ENCODE measurements at regions not wholly inside any gene's neighbourhood (a gene's known extent, or its start where the extent isn't known, plus 50 kb on each side); places are given as distances from the start of the nearest gene placed in this dataset.

GRCh38 chr14:87830443-87831096, 162.4 kb downstream of the GALC start:
- Histone ChIP-seq H3K4me3 (ENCODE audit: low read length in 2 of 2) (no peak overlapping the region), H3K9me3 (ENCODE audit: control insufficient read depth in 2 of 2, insufficient read depth in 1 of 2, low read length in 1 of 2) (no peaks in the 10 kb centered on the region), H3K27ac (ENCODE audit: low read depth in 1 of 2, low read length in 1 of 2) (no peak overlapping the region), H3K4me1 (ENCODE audit: control insufficient read depth in 2 of 2, insufficient read depth in 2 of 2, low read length in 2 of 2) (no peaks in the 10 kb centered on the region), H3K36me3 (ENCODE audit: control insufficient read depth in 2 of 2, insufficient read depth in 2 of 2, low read length in 1 of 2) (no peaks in the 10 kb centered on the region), H3K27me3 (ENCODE audit: control insufficient read depth in 2 of 2, insufficient read depth in 1 of 2, low read length in 1 of 2) (no peaks in the 10 kb centered on the region)
- DNase-seq (ENCODE audit: low read depth in 6 of 9, low spot score in 9 of 9): no peak
- 83% methylated on average over 2 of the region's 2 CpGs for WGBS

- H3K27ac ChIP-seq (ENCODE audit: low read depth in 1 of 2, low read length in 1 of 2): no peak overlapping the region
- no peaks in the 10 kb centered on the region for H3K9me3 ChIP-seq (ENCODE audit: control insufficient read depth in 2 of 2, insufficient read depth in 1 of 2, low read length in 1 of 2)
- no peak for DNase-seq (ENCODE audit: low read depth in 6 of 9, low spot score in 9 of 9)
- H3K4me3 ChIP-seq (ENCODE audit: low read length in 2 of 2): no peak overlapping the region
- H3K36me3 ChIP-seq (ENCODE audit: control insufficient read depth in 2 of 2, insufficient read depth in 2 of 2, low read length in 1 of 2): no peaks in the 10 kb centered on the region
- no peaks in the 10 kb centered on the region for H3K4me1 ChIP-seq (ENCODE audit: control insufficient read depth in 2 of 2, insufficient read depth in 2 of 2, low read length in 2 of 2)
- H3K27me3 ChIP-seq (ENCODE audit: control insufficient read depth in 2 of 2, insufficient read depth in 1 of 2, low read length in 1 of 2): no peaks in the 10 kb centered on the region
Measured at GRCh38 chr14:87829543-87829942, 163.4 kb downstream of the GALC start.

GRCh38 chr14:87824266-87824665, 168.7 kb downstream of the GALC start:
- Histone ChIP-seq H3K27ac (ENCODE audit: low read depth in 1 of 2, low read length in 1 of 2) (no peak overlapping the region), H3K9me3 (ENCODE audit: control insufficient read depth in 2 of 2, insufficient read depth in 1 of 2, low read length in 1 of 2) (no peaks in the 10 kb centered on the region), H3K4me3 (ENCODE audit: low read length in 2 of 2) (no peak overlapping the region), H3K4me1 (ENCODE audit: control insufficient read depth in 2 of 2, insufficient read depth in 2 of 2, low read length in 2 of 2) (no peaks in the 10 kb centered on the region), H3K27me3 (ENCODE audit: control insufficient read depth in 2 of 2, insufficient read depth in 1 of 2, low read length in 1 of 2) (no peaks in the 10 kb centered on the region), H3K36me3 (ENCODE audit: control insufficient read depth in 2 of 2, insufficient read depth in 2 of 2, low read length in 1 of 2) (no peaks in the 10 kb centered on the region)
- DNase-seq (ENCODE audit: low read depth in 6 of 9, low spot score in 9 of 9): no peak

GRCh38 chr14:87816416-87816815, 176.6 kb downstream of the GALC start:
- Histone ChIP-seq H3K27me3 (ENCODE audit: control insufficient read depth in 2 of 2, insufficient read depth in 1 of 2, low read length in 1 of 2) (no peaks in the 10 kb centered on the region), H3K9me3 (ENCODE audit: control insufficient read depth in 2 of 2, insufficient read depth in 1 of 2, low read length in 1 of 2) (no peaks in the 10 kb centered on the region), H3K36me3 (ENCODE audit: control insufficient read depth in 2 of 2, insufficient read depth in 2 of 2, low read length in 1 of 2) (no peaks in the 10 kb centered on the region), H3K4me3 (ENCODE audit: low read length in 2 of 2) (no peak overlapping the region), H3K4me1 (ENCODE audit: control insufficient read depth in 2 of 2, insufficient read depth in 2 of 2, low read length in 2 of 2) (no peaks in the 10 kb centered on the region), H3K27ac (ENCODE audit: low read depth in 1 of 2, low read length in 1 of 2) (no peak overlapping the region)
- DNase-seq (ENCODE audit: low read depth in 6 of 9, low spot score in 9 of 9): no peak
- WGBS: 78% methylated on average over 3 of the region's 3 CpGs

GRCh38 chr14:87815121-87815520, 177.9 kb downstream of the GALC start:
- no peak overlapping the region for H3K27ac ChIP-seq (ENCODE audit: low read depth in 1 of 2, low read length in 1 of 2)
- no peaks in the 10 kb centered on the region for H3K27me3 ChIP-seq (ENCODE audit: control insufficient read depth in 2 of 2, insufficient read depth in 1 of 2, low read length in 1 of 2)
- no peaks in the 10 kb centered on the region for H3K36me3 ChIP-seq (ENCODE audit: control insufficient read depth in 2 of 2, insufficient read depth in 2 of 2, low read length in 1 of 2)
- WGBS: 86% methylated on average over 9 of the region's 9 CpGs
- no peak for DNase-seq (ENCODE audit: low read depth in 6 of 9, low spot score in 9 of 9)
- no peaks in the 10 kb centered on the region for H3K9me3 ChIP-seq (ENCODE audit: control insufficient read depth in 2 of 2, insufficient read depth in 1 of 2, low read length in 1 of 2)
- no peaks in the 10 kb centered on the region for H3K4me1 ChIP-seq (ENCODE audit: control insufficient read depth in 2 of 2, insufficient read depth in 2 of 2, low read length in 2 of 2)
- H3K4me3 ChIP-seq (ENCODE audit: low read length in 2 of 2): no peak overlapping the region

GRCh38 chr14:87813686-87814085, 179.3 kb downstream of the GALC start:
- Histone ChIP-seq H3K36me3 (ENCODE audit: control insufficient read depth in 2 of 2, insufficient read depth in 2 of 2, low read length in 1 of 2) (no peaks in the 10 kb centered on the region), H3K27ac (ENCODE audit: low read depth in 1 of 2, low read length in 1 of 2) (no peak overlapping the region), H3K4me3 (ENCODE audit: low read length in 2 of 2) (no peak overlapping the region), H3K9me3 (ENCODE audit: control insufficient read depth in 2 of 2, insufficient read depth in 1 of 2, low read length in 1 of 2) (no peaks in the 10 kb centered on the region), H3K27me3 (ENCODE audit: control insufficient read depth in 2 of 2, insufficient read depth in 1 of 2, low read length in 1 of 2) (no peaks in the 10 kb centered on the region), H3K4me1 (ENCODE audit: control insufficient read depth in 2 of 2, insufficient read depth in 2 of 2, low read length in 2 of 2) (no peaks in the 10 kb centered on the region)
- 80% methylated on average over 4 of the region's 4 CpGs for WGBS
- DNase-seq (ENCODE audit: low read depth in 6 of 9, low spot score in 9 of 9): no peak

GRCh38 chr14:87813211-87813610, 179.8 kb downstream of the GALC start:
- no peak for DNase-seq (ENCODE audit: low read depth in 6 of 9, low spot score in 9 of 9)
- Histone ChIP-seq H3K9me3 (ENCODE audit: control insufficient read depth in 2 of 2, insufficient read depth in 1 of 2, low read length in 1 of 2) (no peaks in the 10 kb centered on the region), H3K36me3 (ENCODE audit: control insufficient read depth in 2 of 2, insufficient read depth in 2 of 2, low read length in 1 of 2) (no peaks in the 10 kb centered on the region), H3K4me1 (ENCODE audit: control insufficient read depth in 2 of 2, insufficient read depth in 2 of 2, low read length in 2 of 2) (no peaks in the 10 kb centered on the region), H3K27ac (ENCODE audit: low read depth in 1 of 2, low read length in 1 of 2) (no peak overlapping the region), H3K27me3 (ENCODE audit: control insufficient read depth in 2 of 2, insufficient read depth in 1 of 2, low read length in 1 of 2) (no peaks in the 10 kb centered on the region), H3K4me3 (ENCODE audit: low read length in 2 of 2) (no peak overlapping the region)
- WGBS: 83% methylated on average over 1 of the region's 1 CpG

- Histone ChIP-seq H3K27ac (ENCODE audit: low read depth in 1 of 2, low read length in 1 of 2) (no peak overlapping the region), H3K4me3 (ENCODE audit: low read length in 2 of 2) (no peak overlapping the region), H3K27me3 (ENCODE audit: control insufficient read depth in 2 of 2, insufficient read depth in 1 of 2, low read length in 1 of 2) (no peaks in the 10 kb centered on the region), H3K9me3 (ENCODE audit: control insufficient read depth in 2 of 2, insufficient read depth in 1 of 2, low read length in 1 of 2) (no peaks in the 10 kb centered on the region), H3K4me1 (ENCODE audit: control insufficient read depth in 2 of 2, insufficient read depth in 2 of 2, low read length in 2 of 2) (no peaks in the 10 kb centered on the region), H3K36me3 (ENCODE audit: control insufficient read depth in 2 of 2, insufficient read depth in 2 of 2, low read length in 1 of 2) (no peaks in the 10 kb centered on the region)
- WGBS: 98% methylated on average over 1 of the region's 1 CpG
- no peak for DNase-seq (ENCODE audit: low read depth in 6 of 9, low spot score in 9 of 9)
Measured at GRCh38 chr14:87811246-87811645, 181.7 kb downstream of the GALC start.

- no peak overlapping the region for H3K27ac ChIP-seq (ENCODE audit: low read depth in 1 of 2, low read length in 1 of 2)
- no peaks in the 10 kb centered on the region for H3K36me3 ChIP-seq (ENCODE audit: control insufficient read depth in 2 of 2, insufficient read depth in 2 of 2, low read length in 1 of 2)
- H3K4me3 ChIP-seq (ENCODE audit: low read length in 2 of 2): no peak overlapping the region
- no peaks in the 10 kb centered on the region for H3K4me1 ChIP-seq (ENCODE audit: control insufficient read depth in 2 of 2, insufficient read depth in 2 of 2, low read length in 2 of 2)
- 94% methylated on average over 6 of the region's 6 CpGs for WGBS
- no peaks in the 10 kb centered on the region for H3K9me3 ChIP-seq (ENCODE audit: control insufficient read depth in 2 of 2, insufficient read depth in 1 of 2, low read length in 1 of 2)
- DNase-seq (ENCODE audit: low read depth in 6 of 9, low spot score in 9 of 9): no peak
- no peaks in the 10 kb centered on the region for H3K27me3 ChIP-seq (ENCODE audit: control insufficient read depth in 2 of 2, insufficient read depth in 1 of 2, low read length in 1 of 2)
Measured at GRCh38 chr14:87810711-87811110, 182.3 kb downstream of the GALC start.

GRCh38 chr14:87809261-87809660, 183.7 kb downstream of the GALC start:
- WGBS: 74% methylated on average over 5 of the region's 5 CpGs

More at GRCh38 chr14:87809261-87809660, 183.7 kb downstream of the GALC start:
- no peaks in the 10 kb centered on the region for H3K36me3 ChIP-seq (ENCODE audit: control insufficient read depth in 2 of 2, insufficient read depth in 2 of 2, low read length in 1 of 2)
- H3K9me3 ChIP-seq (ENCODE audit: control insufficient read depth in 2 of 2, insufficient read depth in 1 of 2, low read length in 1 of 2): no peaks in the 10 kb centered on the region
- no peak overlapping the region for H3K4me3 ChIP-seq (ENCODE audit: low read length in 2 of 2)
- no peaks in the 10 kb centered on the region for H3K27me3 ChIP-seq (ENCODE audit: control insufficient read depth in 2 of 2, insufficient read depth in 1 of 2, low read length in 1 of 2)
- no peak for DNase-seq (ENCODE audit: low read depth in 6 of 9, low spot score in 9 of 9)
- H3K4me1 ChIP-seq (ENCODE audit: control insufficient read depth in 2 of 2, insufficient read depth in 2 of 2, low read length in 2 of 2): no peaks in the 10 kb centered on the region
- no peak overlapping the region for H3K27ac ChIP-seq (ENCODE audit: low read depth in 1 of 2, low read length in 1 of 2)

Data from thymus (tissue), 11 donors.